NCI-H2029 treated with DMSO at 0.1 percent for 48 hours (cell line): ENCODE measurements at regions not wholly inside any gene's neighbourhood (a gene's known extent, or its start where the extent isn't known, plus 50 kb on each side); places are given as distances from the start of the nearest gene placed in this dataset.
"Not testable (repeated sequence)": the region's sequence is repeated elsewhere in the genome, so short reads cannot be mapped to it uniquely, and the experiment has no call there.

Experiments used
- DNase-seq: peaks from one replicate; lab custom pipeline; 2025; lab: John Stamatoyannopoulos, UW

DNA sequence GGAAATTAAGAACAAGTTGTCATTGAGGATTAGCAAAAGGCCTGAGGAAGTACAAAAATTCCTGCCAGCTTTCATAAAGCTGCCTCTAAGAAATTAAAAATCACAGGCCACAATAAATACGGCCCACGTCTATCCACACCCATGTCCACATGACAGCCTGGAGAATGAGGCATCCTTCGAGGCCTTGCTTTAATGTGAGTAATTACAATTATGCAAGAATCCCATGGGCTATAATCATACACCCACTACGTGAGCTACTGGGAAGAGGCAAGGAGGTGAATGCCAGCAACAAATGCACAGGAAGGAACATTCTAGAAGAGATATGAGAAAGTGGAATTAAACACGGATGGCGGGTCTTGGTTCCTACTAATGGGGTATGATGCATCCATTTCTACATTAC lies 65.4 kb upstream of the ZFHX3 start:
- DNase-seq = no peak

DNA sequence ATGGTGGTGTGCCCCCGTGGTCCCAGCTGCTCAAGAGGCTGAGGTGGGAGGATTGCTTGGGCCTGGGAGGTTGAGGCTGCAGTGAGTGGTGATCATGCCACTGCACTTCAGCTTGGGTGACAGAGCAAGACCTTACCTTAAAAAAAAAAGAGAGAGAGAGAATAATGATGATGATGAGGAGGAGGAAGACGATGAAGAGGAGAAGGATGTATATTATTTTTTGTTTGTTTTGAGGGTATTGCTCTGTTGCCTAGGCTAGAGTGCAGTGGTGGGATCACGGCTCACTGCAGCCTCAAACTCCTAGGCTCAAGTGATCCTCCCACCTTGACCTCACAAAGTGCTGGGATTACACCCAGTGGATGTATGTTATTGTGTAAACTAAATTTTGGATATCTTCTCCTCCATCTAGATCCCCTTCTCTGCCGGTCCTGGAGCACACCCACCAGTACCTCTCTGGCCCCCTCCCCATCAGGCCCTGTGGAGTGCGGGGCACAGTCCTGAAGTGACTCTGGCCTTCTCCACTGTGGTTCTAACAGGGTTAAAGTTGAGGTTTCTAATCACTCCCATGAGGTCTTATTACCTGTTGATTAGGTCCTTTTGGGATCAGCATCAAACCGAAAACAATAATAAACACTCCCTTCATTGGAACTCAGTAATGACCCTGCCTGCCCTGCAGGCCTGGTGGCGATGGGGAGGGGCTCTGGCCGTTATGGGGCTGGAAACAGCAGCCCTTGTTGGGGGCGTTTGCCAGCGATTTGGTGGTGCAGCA lies 60.5 kb upstream of the ZFHX3 start:
- no peak for DNase-seq

- no peak for DNase-seq
These were observed 59.4 kb upstream of the ZFHX3 start for GRCh38 chr16:73107371-73107770.

DNA sequence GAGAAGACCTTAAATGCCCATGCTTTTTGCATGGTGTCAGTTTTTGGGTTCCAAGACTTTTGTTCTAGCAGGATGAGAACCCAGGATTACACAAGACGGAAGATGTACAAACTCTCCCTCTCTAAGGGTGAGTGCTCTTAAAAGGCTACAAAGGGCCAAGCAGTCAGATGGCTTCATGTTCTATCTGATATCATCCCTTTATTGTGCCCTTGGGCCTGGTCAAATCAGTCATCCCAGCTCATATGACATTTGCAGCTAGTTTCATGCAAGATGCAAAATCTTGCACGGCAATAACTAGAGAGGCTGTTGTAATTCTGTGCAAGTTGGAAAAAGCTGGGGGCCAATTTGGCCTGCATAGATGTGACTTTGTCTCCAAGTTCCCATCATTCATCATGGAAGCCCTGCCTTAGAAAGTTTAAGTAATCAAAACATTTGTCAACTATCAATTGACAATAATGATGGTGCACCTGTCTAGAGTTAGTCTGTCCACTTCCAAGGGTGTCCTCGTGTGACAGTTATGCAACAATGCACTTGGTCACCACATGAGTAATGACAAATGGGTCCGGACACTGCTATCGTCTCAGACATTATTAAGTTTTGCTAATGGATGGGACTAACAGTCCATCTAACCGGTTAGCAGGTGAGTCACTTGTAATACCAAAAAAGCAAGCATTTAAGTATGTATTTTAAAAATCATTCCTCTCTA lies 58.6 kb upstream of the ZFHX3 start:
- DNase-seq = no peak

DNA sequence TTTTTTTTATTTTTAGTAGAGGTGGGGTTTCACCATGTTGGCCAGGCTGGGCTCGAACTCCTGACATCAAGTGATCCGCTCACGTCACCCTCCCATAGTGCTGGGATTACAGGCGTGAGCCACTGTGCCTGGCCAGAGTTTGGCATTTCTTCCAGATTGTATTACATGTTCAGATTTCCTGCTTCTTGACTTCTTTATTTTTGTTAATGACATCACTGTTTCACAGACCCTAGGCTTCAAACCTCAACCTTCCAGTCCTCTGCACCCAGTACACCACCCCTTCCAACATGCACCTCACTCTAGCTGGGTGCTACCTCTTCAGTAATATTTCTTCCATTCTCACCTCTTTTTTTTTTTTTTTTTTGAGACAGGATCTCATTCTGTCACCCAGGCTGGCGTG lies 53.6 kb upstream of the ZFHX3 start:
- no peak for DNase-seq

DNA sequence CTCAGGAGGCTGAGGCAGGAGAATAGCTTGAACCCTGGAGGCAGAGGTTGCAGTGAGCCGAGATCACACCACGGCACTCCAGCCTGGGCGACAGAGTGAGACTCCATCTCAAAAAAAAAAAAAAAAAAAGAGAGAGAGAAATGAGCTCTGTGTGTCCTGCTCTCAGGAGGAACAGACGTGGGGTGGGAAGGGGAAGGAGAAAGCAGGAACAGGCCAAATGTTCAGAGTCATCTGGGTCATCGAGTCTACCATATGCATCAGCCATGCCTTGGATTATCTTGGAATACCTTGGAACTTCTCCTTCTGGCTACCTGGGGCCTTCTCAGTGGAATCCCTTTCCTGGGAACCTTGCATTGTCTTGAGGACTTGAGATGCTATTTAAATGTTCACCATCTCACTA lies 51.7 kb upstream of the ZFHX3 start:
- DNase-seq = not testable (repeated sequence)
